Kidney epithelial cell (primary cell): ENCODE measurements at regions not wholly inside any gene's neighbourhood (a gene's known extent, or its start where the extent isn't known, plus 50 kb on each side); places are given as distances from the start of the nearest gene placed in this dataset.

Experiments
- DNase-seq: peaks from one replicate; pipeline ENCODE4 v3.0.0-alpha.2; 2010; ENCODE audit warnings: low read depth
- H3K27me3 ChIP-seq: 2 replicates; pipeline ENCODE4 v1.6.0; 2011; ENCODE audit warnings: low read length; ENCODE audit not compliant: control insufficient read depth, insufficient read depth
- H3K36me3 ChIP-seq: 2 replicates; pipeline ENCODE4 v1.5.1; 2011; ENCODE audit warnings: low read length; ENCODE audit not compliant: control insufficient read depth, insufficient read depth
- H3K4me3 ChIP-seq: 2 replicates; pipeline ENCODE4 v1.5.1; 2011; ENCODE audit warnings: low read depth, mild to moderate bottlenecking, control low read depth, low read length
- TF ChIP-seq, protein P1 (sequence below): IDR thresholded peaks from 2 replicates; pipeline ENCODE4 v1.5.1; 2011; ENCODE audit warnings: mild to moderate bottlenecking, moderate library complexity, low read length, control low read depth, inconsistent platforms; ENCODE audit not compliant: insufficient read depth, poor library complexity, severe bottlenecking

DNA sequence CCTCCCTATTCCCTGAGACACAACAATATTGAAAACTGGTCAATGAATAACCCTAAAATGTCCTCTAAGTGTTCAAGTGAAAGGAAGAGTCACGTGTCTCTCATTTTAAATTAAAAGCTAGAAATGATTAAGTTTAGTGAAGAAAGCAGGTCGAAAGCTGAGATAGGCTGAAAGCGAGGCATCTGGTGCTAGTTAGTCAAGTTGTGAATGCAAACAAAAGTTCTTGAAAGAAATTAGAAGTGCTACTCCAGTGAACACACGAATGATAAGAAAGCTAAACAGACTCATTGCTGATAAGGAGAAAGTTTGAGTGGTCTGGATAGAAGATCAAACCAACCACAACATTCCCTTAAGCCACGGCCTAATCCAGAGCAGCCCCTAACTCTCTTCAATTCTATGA is 99.4 kb upstream of the ZNF507 start:
- TF ChIP-seq, protein P1, sequence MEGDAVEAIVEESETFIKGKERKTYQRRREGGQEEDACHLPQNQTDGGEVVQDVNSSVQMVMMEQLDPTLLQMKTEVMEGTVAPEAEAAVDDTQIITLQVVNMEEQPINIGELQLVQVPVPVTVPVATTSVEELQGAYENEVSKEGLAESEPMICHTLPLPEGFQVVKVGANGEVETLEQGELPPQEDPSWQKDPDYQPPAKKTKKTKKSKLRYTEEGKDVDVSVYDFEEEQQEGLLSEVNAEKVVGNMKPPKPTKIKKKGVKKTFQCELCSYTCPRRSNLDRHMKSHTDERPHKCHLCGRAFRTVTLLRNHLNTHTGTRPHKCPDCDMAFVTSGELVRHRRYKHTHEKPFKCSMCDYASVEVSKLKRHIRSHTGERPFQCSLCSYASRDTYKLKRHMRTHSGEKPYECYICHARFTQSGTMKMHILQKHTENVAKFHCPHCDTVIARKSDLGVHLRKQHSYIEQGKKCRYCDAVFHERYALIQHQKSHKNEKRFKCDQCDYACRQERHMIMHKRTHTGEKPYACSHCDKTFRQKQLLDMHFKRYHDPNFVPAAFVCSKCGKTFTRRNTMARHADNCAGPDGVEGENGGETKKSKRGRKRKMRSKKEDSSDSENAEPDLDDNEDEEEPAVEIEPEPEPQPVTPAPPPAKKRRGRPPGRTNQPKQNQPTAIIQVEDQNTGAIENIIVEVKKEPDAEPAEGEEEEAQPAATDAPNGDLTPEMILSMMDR, result no peak
- DNase-seq, result no peak
- H3K27me3 ChIP-seq, result no peaks in the 10 kb centered on the region
- H3K36me3 ChIP-seq, result no peaks in the 10 kb centered on the region
- H3K4me3 ChIP-seq, result no peak overlapping the region

DNA sequence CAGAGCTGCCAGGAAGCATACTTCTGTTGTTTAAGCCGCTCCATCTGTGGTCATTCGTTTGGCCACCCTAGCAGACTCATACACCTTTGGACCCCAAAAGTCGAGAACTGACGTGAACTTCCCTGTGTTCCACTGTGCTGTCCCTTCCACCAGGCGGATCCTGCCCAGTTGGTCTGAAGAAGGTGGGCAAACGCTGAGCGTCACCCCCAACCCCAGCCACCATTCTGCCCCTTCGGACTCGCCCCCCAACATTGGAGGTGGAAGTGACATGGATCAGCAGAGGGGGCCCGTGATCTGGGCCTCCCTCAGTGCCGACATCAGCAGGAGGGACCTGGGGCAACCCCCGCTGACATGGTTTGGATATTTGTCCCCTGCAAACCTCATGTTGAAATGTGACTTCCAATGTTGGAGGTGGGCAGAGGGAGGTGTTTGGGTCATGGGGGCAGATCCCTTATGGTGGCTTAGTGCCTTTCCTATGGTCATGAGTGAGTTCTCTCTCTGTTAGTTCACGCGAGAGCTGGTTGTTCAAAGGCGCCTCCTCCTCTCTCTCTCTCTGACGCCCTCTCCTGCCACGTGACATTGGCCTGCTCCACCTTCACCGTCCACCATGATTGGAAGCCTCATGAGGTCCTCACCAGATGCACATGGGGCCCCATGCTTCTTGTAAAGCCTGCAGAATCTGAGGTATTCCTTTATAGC is 93.6 kb upstream of the ZNF507 start:
- no peak for DNase-seq
- H3K4me3 ChIP-seq, result no peak overlapping the region
- TF ChIP-seq, protein P1, result no peak
- no peaks in the 10 kb centered on the region for H3K36me3 ChIP-seq
- H3K27me3 ChIP-seq, result no peaks in the 10 kb centered on the region

DNA sequence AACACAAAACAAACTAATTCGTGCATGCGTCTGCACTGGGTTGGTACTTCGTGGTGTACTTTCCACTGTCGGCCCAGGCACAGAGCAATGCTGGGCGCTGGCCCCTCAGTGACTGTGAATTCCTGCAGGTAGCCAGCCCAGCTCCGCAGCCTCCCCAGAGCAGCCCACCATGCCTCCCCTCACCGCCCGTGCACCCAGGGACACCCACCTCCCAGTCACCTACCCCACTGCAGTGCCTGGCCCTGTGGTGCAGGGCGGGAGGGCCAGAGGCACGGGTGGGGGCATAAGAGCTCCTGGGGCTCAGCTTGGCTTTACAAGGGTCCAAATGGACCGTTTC is 93.1 kb upstream of the ZNF507 start:
- DNase-seq, result no peak
- H3K36me3 ChIP-seq, result no peaks in the 10 kb centered on the region
- no peak overlapping the region for H3K4me3 ChIP-seq
- no peaks in the 10 kb centered on the region for H3K27me3 ChIP-seq
- TF ChIP-seq, protein P1, result no peak

DNA sequence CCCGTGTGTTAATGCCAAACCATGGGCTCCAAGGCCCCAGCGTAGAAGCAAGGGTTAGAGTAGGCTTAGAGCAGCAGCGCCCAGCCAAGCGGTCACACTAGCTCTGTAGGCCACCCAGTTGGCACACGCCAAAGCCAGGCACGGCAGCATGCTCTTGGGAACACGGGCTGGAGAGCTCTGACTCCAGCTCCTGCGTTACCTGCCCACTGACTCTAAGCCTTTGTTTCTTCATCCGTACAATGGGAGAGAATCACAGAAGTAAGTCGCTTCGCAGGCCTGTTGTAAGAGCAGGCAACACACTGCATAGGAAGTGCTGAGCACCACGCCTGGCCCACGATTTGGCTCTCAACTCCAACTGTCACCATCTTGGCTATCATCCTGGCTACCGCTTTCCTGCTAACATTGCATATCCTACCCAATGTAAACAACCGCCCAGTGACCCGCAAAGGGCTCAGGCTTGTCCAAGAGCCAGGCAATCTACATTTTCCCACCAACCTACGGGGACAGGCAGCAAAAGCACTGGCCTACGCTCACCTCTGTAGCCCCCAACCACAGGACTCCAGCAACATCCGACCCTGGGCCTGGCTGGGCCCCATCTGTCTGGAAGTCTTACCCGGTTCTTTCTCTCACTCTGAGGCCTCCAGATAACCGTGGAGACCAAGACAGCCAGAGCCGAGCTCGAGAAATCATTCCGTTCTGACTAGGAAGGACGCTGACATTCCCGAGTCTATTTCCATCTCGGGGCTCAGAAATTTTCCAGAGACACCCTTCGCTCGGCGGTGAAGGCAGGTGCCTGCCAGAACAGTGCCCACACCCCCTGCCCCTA is 91.5 kb upstream of the ZNF507 start:
- H3K27me3 ChIP-seq, result no peaks in the 10 kb centered on the region
- no peak for DNase-seq
- H3K36me3 ChIP-seq, result no peaks in the 10 kb centered on the region
- TF ChIP-seq, protein P1, result no peak
- H3K4me3 ChIP-seq, result no peak overlapping the region

DNA sequence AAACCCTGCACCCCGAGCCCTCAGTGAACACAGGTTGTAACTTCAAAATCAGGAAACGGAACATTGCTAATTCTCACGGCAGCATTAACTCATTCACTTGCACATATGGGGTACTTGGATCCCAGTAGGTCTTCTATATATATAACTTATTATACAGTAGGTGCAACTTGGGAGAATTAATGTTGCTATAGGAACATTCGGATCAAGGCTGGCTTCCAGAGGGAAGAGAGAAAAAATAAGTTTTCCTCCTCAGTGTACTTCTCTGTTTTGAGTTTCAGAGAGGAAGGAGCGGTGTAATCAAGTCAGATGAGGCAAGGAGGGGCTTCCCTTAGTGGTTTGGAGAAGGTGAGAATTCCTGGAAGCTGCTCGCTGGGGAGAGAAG is 90.9 kb upstream of the ZNF507 start:
- no peak overlapping the region for H3K4me3 ChIP-seq
- no peaks in the 10 kb centered on the region for H3K36me3 ChIP-seq
- DNase-seq, result no peak
- TF ChIP-seq, protein P1, result no peak
- no peaks in the 10 kb centered on the region for H3K27me3 ChIP-seq
